HG03571 (cell line): ENCODE measurements at regions not wholly inside any gene's neighbourhood (a gene's known extent, or its start where the extent isn't known, plus 50 kb on each side); places are given as distances from the start of the nearest gene placed in this dataset.

Experiments used
- ATAC-seq: cut with Tn5 transposase; IDR thresholded peaks from one replicate; pipeline ENCODE4 v1.9.1; 2021; ENCODE audit not compliant: unreplicated experiment

GRCh38 chr2:198371921-198372543 is 567.6 kb downstream of the PLCL1 start:
- peak; percentile 98 for ATAC-seq

GRCh38 chr2:198371329-198371728 is 566.9 kb downstream of the PLCL1 start:
- ATAC-seq = no peak

DNA sequence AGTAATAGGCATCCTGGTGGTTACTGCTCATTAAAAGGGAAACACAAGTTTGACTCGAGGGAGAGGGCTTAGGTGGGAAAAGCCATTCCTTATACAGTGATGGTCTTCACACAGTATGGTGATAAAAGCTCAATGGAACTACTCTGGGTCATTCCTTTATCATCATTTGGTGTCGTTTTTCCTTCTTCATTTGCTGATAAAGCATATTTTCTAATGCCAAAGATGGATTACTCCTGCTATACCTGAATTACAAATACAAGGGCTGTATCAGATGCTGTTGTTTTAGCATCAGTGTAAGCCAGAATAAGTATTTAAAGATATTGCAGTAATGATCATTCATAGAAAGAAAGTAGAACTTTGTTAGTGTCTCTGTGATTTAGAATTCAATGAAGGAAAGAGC is 563.7 kb downstream of the PLCL1 start:
- no peak for ATAC-seq

DNA sequence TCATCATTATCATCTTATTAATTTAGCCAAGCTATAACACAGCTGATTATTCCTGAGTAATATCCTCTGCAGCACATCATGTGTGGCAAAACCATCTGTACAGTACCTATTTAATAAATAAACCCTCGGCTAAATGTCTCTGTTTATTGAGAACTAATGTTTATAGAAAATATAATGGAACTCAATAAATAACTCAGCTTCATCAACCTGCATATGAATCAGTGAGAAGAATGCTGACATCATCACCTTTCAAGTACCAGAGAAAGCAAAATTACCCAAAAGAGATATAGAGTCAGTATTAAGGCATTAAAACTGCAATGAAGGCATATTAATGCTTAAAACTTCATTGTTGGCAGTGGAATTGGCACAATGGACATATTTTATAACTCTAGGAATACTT is 558.3 kb downstream of the PLCL1 start:
- no peak for ATAC-seq

- no peak for ATAC-seq
These were observed 554.9 kb downstream of the PLCL1 start for GRCh38 chr2:198359308-198359707.

- no peak for ATAC-seq
These were observed 551.8 kb downstream of the PLCL1 start for GRCh38 chr2:198356157-198356556.

GRCh38 chr2:198351647-198352046 is 547.3 kb downstream of the PLCL1 start:
- ATAC-seq = no peak

DNA sequence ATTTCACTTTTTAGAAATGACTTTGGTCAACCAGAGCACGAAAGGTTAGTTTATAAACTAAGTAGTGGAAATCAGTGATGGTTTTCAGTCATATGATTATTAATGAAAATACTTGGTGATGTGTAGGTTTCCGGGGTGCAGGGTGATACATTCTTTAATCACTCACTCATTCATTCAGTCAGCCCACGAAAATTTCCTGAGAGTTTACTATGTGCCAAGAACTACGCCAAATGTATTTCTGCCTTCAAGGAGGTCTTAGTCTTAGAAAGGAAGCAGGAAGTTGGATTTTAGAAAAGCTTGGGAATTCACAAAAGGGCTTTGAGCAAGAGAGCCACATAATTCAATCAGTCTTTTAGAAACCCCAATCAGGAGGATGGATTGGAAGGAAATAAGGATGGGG is 543.6 kb downstream of the PLCL1 start:
- ATAC-seq = no peak

DNA sequence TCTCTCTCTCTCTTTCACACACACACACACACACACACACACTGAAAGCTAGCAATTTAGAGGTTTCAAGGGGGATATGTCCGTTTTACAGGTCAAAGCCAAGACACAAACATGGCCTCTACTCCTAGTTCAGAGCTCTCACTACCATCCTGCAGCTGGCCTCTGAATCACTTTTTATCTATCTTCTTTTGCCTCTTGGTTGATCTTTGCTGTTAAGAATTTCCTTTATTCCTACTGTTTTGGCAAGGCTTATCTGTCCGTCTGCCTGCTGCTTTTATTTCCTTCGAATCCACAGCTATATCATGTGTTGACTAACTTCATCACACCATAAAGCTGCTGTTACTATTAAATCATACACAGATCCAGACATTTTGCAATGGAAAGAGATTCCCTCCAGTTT is 543.0 kb downstream of the PLCL1 start:
- ATAC-seq = no peak

GRCh38 chr2:198343471-198343870 is 539.1 kb downstream of the PLCL1 start:
- no peak for ATAC-seq

DNA sequence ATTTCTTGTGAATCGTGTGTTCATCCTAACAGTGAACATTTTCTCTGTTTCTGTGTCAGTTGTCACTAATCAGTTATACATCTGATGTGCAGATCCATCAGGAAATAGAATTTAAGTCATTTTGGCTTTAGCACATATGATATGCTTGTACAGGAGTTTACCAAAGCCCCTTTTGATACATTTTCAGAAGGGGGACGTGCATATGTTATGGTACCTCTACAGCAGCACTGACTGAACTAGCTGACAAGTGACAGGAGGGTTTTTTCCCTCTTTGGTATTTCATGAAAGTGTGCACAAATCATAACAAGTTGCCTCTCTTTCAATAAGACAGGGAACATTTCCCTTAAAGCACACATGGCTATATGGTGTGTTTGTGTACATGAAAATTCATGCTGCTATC is 536.5 kb downstream of the PLCL1 start:
- no peak for ATAC-seq

DNA sequence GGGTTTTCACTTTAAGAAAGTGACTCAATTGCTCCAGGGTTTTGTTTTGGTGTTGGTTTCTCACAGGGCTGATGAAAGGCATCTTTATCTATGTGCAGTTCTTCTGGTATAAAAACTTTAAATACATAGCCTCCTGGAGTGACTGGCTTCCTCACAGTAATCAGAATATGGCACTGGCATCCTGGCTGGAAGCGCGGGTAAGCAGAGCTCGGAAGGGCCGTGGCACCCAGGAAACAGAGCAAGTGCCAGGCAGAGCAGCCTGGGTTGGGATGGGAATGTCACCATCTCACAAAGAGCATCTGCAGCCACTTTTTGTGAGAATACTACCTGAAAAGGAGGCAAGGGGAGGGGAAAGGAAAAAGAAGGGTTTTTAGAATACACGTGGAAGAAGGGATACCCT is 534.7 kb downstream of the PLCL1 start:
- ATAC-seq = no peak

DNA sequence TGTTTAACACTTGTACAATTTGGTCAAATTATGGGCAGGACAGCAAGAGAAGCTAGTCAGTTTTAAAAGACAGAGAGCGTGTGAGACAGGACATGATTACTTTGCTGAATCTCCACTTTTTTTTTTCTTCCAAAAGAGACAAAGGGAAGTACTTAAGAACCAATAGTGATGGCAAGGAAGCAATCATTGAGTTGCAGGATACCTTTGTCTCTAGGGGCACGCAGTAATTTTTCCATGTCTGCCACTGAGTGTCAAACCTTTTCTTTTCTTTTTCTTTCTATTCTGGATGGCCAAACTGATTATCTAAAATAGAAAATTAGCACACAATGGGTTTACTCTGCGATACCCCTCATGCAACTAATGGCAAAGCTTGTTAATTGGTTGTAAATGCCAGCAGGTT is 533.0 kb downstream of the PLCL1 start:
- no peak for ATAC-seq

- no peak for ATAC-seq
These were observed 524.1 kb downstream of the PLCL1 start for GRCh38 chr2:198328454-198328853.

DNA sequence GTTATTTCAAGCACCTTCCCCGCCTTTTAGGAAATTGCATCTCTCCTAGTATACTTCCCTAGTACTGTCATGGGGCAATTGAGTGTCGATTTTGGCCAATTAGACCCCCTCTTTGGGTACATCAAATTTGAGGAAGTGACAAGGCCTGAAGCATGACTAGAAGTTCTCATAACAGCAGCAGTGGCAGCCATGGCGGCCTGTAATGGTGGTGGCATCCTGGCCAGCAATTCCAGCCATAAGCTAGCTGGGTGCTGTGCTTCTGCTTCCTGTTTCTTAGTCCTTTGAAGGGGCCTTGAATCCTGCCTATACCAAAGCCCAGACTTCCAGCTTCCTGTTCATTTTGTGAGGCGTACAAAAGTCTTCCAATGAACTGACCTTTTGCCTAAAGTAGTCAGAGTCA is 523.1 kb downstream of the PLCL1 start:
- ATAC-seq = no peak

- no peak for ATAC-seq
These were observed 522.0 kb downstream of the PLCL1 start for GRCh38 chr2:198326431-198326830.

DNA sequence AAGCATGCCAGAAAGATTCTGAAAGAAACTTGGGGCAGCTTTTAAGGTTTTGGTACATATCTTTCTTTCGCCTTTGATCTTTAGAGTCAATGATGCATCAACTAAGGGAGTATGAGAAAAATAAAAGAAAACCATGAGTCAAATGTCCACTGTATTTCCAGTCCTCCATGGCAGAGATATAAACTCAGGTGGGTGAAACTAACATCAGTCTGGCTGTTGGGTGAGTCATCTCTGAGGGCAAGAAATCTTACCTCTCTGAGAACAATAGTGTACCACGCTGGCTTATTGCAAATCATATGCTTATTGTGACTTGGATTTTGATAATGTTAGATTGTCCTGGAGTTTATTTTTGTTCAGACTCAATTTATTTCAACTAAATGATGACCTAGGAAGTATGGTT is 521.0 kb downstream of the PLCL1 start:
- no peak for ATAC-seq

GRCh38 chr2:198324071-198324470 is 519.7 kb downstream of the PLCL1 start:
- no peak for ATAC-seq

- no peak for ATAC-seq
These were observed 517.9 kb downstream of the PLCL1 start for GRCh38 chr2:198322275-198322674.

DNA sequence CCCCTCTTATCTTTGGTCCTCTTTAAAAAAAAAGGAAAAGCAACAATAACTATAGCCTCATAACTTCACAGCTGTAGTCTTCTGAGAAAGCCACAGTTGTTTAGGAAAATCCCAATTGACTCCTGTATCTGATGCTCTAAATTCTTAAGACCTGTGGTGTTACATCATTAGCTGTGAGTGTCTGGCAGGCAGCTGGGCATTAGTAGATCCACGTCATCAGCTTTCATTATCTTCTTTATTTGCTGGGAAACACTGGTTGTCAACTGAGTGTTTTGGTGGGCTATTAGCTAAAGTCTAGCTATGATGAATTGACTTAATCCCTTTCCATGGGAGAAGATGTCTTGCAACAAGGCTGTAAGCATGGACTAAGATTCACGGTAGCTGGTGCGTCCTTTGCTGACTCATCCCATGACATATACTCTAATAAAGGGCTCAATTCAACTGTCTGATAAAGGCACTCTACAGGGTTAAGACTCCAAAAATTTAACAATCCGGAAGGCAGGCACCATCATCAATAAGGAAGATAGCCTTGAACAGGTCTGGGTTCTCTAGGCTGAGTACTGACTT is 517.2 kb downstream of the PLCL1 start:
- ATAC-seq = no peak

DNA sequence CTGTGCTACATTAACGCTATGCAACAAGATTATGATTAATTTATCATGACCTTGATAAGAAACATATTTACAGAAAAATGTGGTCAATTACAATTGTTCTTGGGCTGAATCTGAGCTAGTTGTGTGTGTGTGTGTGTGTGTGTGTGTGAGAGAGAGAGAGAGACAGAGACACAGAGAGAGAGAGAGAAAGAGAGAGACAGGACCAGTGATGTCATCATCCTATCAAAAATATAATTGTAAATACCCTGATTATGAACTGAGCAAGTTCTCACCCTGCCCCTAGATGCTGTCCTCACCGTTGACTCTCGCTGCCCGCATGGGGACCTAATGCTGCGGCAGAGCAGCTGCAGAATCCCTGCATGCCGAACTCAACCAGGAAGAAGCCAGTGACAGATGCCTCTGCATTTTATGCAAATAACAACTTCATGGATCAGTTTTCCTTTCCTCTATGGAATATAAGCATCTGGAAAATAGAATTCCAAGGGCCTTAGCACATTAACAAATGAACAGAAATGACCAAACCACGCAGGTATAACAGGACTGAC is 512.5 kb downstream of the PLCL1 start:
- ATAC-seq = no peak

DNA sequence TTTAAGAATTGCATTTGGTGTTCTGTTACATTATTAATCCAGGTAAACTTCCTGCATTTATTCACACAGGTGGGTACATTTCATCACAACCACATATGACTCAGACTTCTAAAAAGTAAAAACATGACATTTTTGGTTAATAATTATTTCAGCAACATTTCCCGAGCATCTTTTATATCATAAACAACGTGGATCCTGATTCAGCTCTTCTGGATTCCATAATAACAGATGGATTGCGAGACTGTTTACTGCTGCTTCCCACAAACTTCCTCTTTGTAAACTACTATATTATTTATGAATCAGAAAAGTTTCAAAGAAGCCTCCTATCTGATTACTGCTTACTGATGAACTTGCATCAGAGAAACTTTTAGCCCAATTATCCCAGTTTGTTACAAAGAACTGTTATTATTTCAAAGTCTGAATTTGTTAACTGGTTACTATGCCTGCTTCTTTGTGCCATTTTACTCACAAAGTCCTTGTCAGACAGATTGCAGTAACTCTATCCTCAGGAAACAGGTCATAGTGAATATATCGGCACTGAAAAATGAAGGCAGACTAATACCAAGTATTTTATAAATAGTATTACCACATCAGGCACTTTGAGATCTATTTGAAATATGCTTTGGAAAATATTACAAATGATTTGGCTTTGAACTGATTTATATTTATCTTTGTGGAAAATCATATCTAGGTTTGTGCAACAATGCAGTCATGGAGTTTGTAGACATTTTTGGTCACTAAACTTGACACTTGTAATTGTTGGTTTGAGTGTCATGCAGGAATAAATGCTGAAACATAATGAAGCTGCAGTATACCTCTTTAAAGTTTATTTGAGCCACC is 511.6 kb downstream of the PLCL1 start:
- ATAC-seq = no peak
